ENCODE measurements at regions not wholly inside any gene's neighbourhood (a gene's known extent, or its start where the extent isn't known, plus 50 kb on each side); places are given as distances from the start of the nearest gene placed in this dataset.
A peak's percentile ranks its signal among the peaks of the same experiment; 100 is the strongest.

GRCh38 chr7:18357691-18358090 is 137.9 kb upstream of the HDAC9 start:
- Histone ChIP-seq H3K79me2 (ENCODE audit: insufficient read depth, low read length) (no peaks in the 10 kb centered on the region), H3K36me3 (ENCODE audit: control insufficient read depth in 1 of 2, insufficient read depth in 2 of 2, low read length in 2 of 2) (no peaks in the 10 kb centered on the region), H3K4me1 (ENCODE audit: control insufficient read depth in 1 of 2, insufficient read depth in 2 of 2, low read length in 2 of 2) (peaks cover 0 to 3% of the 10 kb centered on the region in 2 experiments; a peak in 2 of 4 replicates), H4K20me1 (ENCODE audit: insufficient read depth) (no peaks in the 10 kb centered on the region), H3K27ac (ENCODE audit: low read depth, low read length) (no peak overlapping the region), H3K9me2 (ENCODE audit: insufficient read depth) (no peaks in the 10 kb centered on the region), H3K27me3 (ENCODE audit: insufficient read depth, low read length) (no peaks in the 10 kb centered on the region), H3K4me3 (replicated peaks in 1 of 2; ENCODE audit: low read depth in 1 of 2, low read length in 2 of 2) (no peak overlapping the region), H2AFZ (ENCODE audit: low read depth, low read length, poor library complexity, severe bottlenecking) (no peak overlapping the region), H3K9ac (ENCODE audit: low read length) (no peak overlapping the region), H3K4me2 (ENCODE audit: low read length) (no peak overlapping the region), H3K9me3 (ENCODE audit: control insufficient read depth in 1 of 2, insufficient read depth in 1 of 2, low read depth in 1 of 2, low read length in 2 of 2) (no peaks in the 10 kb centered on the region)
- ChIA-PET CTCF (interaction anchor here (0.9 to 2.0 kb wide), 9 partner anchors 9 to 1351 kb away, joined by 3 to 30 read pairs (median 3); partner anchors contain the start of gene POLR1F), RAD21 (ENCODE audit: low non-redundant PET in 1 of 2, low total read pairs in 2 of 2, uncharacterized antibody in 2 of 2, unreplicated experiment in 2 of 2) (no interaction called here), POLR2A (interaction anchor here (0.6 to 1.6 kb wide), 2 partner anchors 214 to 535 kb away, joined by 4 to 7 read pairs; no protein-coding TSS in a partner anchor)
- peak; percentile 71 for ATAC-seq
- intact Hi-C loops (cut with micrococcal nuclease): loop anchor here (5.0 kb wide), 2 partner anchors 150 to 1310 kb away; no protein-coding TSS in a partner anchor
- no peak for TF ChIP-seq POLR2AphosphoS5 (IDR thresholded peaks at IDR 0.05; ENCODE audit: low read depth, low read length)
- TF ChIP-seq ZFX (IDR thresholded peaks at IDR 0.05): no peak
- TF ChIP-seq SRF (IDR thresholded peaks at IDR 0.05; ENCODE audit: low read depth): no peak
- peak in 2 of 3 experiments; percentile 38 to 45; a peak in 4 of 6 replicates for TF ChIP-seq CTCF (IDR thresholded peaks at IDR 0.05 in 2 of 3, conservative IDR thresholded peaks at IDR 0.05 in 1 of 3; ENCODE audit: borderline replicate concordance in 1 of 3, insufficient read depth in 1 of 3, low read depth in 2 of 3, low read length in 2 of 3)
- TF ChIP-seq POLR2A (IDR thresholded peaks at IDR 0.05; ENCODE audit: borderline replicate concordance, extremely low read depth, insufficient read depth, insufficient read length): no peak
- no peak for DNase-seq (ENCODE audit: low read depth, low spot score)
- BruUV-seq (replicated peaks): no TSS peak

- Histone ChIP-seq H3K4me1 (ENCODE audit: control insufficient read depth in 1 of 2, insufficient read depth in 2 of 2, low read length in 2 of 2) (no peaks in the 10 kb centered on the region), H3K4me3 (replicated peaks in 1 of 2; ENCODE audit: low read depth in 1 of 2, low read length in 2 of 2) (no peak overlapping the region), H4K20me1 (ENCODE audit: insufficient read depth) (no peaks in the 10 kb centered on the region), H3K36me3 (ENCODE audit: control insufficient read depth in 1 of 2, insufficient read depth in 2 of 2, low read length in 2 of 2) (no peaks in the 10 kb centered on the region), H3K4me2 (ENCODE audit: low read length) (no peak overlapping the region), H3K27ac (ENCODE audit: low read depth, low read length) (no peak overlapping the region), H3K79me2 (ENCODE audit: insufficient read depth, low read length) (no peaks in the 10 kb centered on the region), H3K27me3 (ENCODE audit: insufficient read depth, low read length) (no peaks in the 10 kb centered on the region), H3K9ac (ENCODE audit: low read length) (no peak overlapping the region), H3K9me3 (ENCODE audit: control insufficient read depth in 1 of 2, insufficient read depth in 1 of 2, low read depth in 1 of 2, low read length in 2 of 2) (no peaks in the 10 kb centered on the region), H2AFZ (ENCODE audit: low read depth, low read length, poor library complexity, severe bottlenecking) (no peak overlapping the region), H3K9me2 (ENCODE audit: insufficient read depth) (no peaks in the 10 kb centered on the region)
- ChIA-PET POLR2A (no interaction called here), RAD21 (ENCODE audit: low non-redundant PET in 1 of 2, low total read pairs in 2 of 2, uncharacterized antibody in 2 of 2, unreplicated experiment in 2 of 2) (no interaction called here), CTCF (no interaction called here)
- DNase-seq (ENCODE audit: low read depth, low spot score) (no peak), ATAC-seq (no peak)
- intact Hi-C loops (cut with micrococcal nuclease): no loop called here
- BruUV-seq (replicated peaks): no TSS peak
- TF ChIP-seq EZH2phosphoT487 (IDR thresholded peaks at IDR 0.05; ENCODE audit: borderline replicate concordance) (no peak), CBX3 (IDR thresholded peaks at IDR 0.05; ENCODE audit: low read depth) (no peak), SP1 (IDR thresholded peaks at IDR 0.05; ENCODE audit: low read depth) (no peak), ZFX (IDR thresholded peaks at IDR 0.05) (no peak), ELF1 (IDR thresholded peaks at IDR 0.05; ENCODE audit: borderline replicate concordance, low read depth) (no peak), TCF7L2 (IDR thresholded peaks at IDR 0.05; ENCODE audit: borderline replicate concordance, extremely low read depth, insufficient read depth, insufficient read length) (no peak), FOSL1 (IDR thresholded peaks at IDR 0.05; ENCODE audit: low read depth) (no peak), ZNF274 (IDR thresholded peaks at IDR 0.05; ENCODE audit: low read depth, low read length) (no peak), REST (IDR thresholded peaks at IDR 0.05; ENCODE audit: low read depth) (no peak), EGR1 (IDR thresholded peaks at IDR 0.05; ENCODE audit: low read depth) (no peak)
Measured at GRCh38 chr7:18361756-18362155, 133.8 kb upstream of the HDAC9 start.
